HFFc6 (cell line): ENCODE measurements at regions not wholly inside any gene's neighbourhood (a gene's known extent, or its start where the extent isn't known, plus 50 kb on each side); places are given as distances from the start of the nearest gene placed in this dataset.

Experiments
- DNase-seq: peaks from one replicate; pipeline ENCODE4 v3.0.0-alpha.2; 2018
- H3K27ac Mint-ChIP-seq: 2 replicates; pipeline ENCODE4 v1.8.0; 2020; ENCODE audit warnings: mild to moderate bottlenecking, mixed read lengths
- H3K27me3 Mint-ChIP-seq: 2 replicates; pipeline ENCODE4 v1.8.0; 2021; ENCODE audit warnings: mild to moderate bottlenecking, moderate library complexity, mixed read lengths; ENCODE audit not compliant: insufficient read depth
- H3K36me3 Mint-ChIP-seq: 2 replicates; pipeline ENCODE4 v1.8.0; 2021; ENCODE audit warnings: low read depth, mixed read lengths
- H3K4me1 Mint-ChIP-seq: 2 replicates; pipeline ENCODE4 v1.8.0; 2020; ENCODE audit warnings: low read depth, mixed read lengths
- H3K4me3 Mint-ChIP-seq: 2 replicates; pipeline ENCODE4 v1.8.0; 2020; ENCODE audit warnings: mild to moderate bottlenecking, moderate library complexity, mixed read lengths
- H3K9me3 Mint-ChIP-seq: 2 replicates; pipeline ENCODE4 v1.8.0; 2020; ENCODE audit warnings: mild to moderate bottlenecking, mixed read lengths
- TF ChIP-seq, protein P1 (sequence below): fragments of 200-600 bp; sonication (generic); IDR thresholded peaks from 2 replicates; pipeline ENCODE4 v1.5.0; 2021; ENCODE audit warnings: antibody characterized with exemption, mild to moderate bottlenecking

DNA sequence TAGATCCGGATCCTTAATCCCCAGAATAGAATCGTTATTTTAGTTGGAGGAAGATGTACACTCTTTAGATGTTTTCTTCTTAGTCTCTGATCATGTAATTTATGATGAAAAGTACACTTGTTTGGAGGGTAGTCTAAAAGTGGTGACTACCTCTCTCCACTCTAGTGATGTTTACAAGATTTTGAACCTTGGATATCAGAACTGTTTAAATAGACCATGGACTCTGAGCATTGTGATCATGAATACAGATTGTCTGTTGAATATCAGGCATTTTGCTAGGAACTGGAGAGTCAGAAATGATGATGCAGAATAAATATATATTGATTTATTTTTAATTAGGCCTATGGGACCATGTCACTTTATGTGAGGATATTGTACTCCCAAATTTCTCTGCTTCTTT is 706.3 kb upstream of the WWC1 start:
- no peak for DNase-seq
- Mint-ChIP-seq H3K27me3 (no peaks in the 10 kb centered on the region), H3K27ac (no peak overlapping the region), H3K4me1 (peaks cover 13% of the 10 kb centered on the region), H3K4me3 (no peak overlapping the region), H3K36me3 (no peaks in the 10 kb centered on the region), H3K9me3 (no peaks in the 10 kb centered on the region)
- TF ChIP-seq, protein P1, sequence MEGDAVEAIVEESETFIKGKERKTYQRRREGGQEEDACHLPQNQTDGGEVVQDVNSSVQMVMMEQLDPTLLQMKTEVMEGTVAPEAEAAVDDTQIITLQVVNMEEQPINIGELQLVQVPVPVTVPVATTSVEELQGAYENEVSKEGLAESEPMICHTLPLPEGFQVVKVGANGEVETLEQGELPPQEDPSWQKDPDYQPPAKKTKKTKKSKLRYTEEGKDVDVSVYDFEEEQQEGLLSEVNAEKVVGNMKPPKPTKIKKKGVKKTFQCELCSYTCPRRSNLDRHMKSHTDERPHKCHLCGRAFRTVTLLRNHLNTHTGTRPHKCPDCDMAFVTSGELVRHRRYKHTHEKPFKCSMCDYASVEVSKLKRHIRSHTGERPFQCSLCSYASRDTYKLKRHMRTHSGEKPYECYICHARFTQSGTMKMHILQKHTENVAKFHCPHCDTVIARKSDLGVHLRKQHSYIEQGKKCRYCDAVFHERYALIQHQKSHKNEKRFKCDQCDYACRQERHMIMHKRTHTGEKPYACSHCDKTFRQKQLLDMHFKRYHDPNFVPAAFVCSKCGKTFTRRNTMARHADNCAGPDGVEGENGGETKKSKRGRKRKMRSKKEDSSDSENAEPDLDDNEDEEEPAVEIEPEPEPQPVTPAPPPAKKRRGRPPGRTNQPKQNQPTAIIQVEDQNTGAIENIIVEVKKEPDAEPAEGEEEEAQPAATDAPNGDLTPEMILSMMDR: no peak

DNA sequence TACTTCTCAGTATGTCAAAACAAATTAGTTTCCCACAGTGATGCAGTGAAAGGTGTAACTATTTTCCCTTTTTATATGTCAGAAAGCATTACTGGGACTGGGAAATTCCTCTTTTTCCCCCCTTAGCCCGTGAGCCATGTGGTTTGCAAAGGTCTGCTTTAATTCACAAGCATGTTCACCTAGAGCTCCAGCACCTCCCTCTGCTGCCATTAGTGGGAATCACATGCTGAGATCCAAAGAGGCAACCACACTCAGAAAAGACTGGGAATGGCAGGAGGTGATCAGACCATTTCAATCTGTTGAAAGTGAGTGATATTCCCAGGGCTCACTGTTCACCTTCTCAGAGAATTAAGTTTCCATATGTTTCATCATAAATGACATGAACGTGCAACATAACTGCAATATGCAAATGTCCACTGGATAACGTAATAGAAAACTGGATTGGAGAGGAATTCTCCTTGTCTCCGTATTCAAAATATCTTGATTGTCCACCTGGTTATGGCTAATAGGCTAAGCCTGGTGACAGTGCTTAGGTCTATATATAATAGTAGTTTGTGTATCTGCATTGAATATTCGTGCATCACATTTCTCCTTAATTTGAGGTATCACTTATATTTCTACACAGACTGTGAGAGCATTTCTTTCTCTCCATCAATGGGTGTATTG is 703.5 kb upstream of the WWC1 start:
- H3K27me3 Mint-ChIP-seq: no peaks in the 10 kb centered on the region
- no peak overlapping the region for H3K4me3 Mint-ChIP-seq
- H3K9me3 Mint-ChIP-seq: no peaks in the 10 kb centered on the region
- H3K36me3 Mint-ChIP-seq: no peaks in the 10 kb centered on the region
- peak; percentile 26 for DNase-seq
- H3K4me1 Mint-ChIP-seq: peaks cover 10% of the 10 kb centered on the region
- H3K27ac Mint-ChIP-seq: no peak overlapping the region
- TF ChIP-seq, protein P1: peak; percentile 74

DNA sequence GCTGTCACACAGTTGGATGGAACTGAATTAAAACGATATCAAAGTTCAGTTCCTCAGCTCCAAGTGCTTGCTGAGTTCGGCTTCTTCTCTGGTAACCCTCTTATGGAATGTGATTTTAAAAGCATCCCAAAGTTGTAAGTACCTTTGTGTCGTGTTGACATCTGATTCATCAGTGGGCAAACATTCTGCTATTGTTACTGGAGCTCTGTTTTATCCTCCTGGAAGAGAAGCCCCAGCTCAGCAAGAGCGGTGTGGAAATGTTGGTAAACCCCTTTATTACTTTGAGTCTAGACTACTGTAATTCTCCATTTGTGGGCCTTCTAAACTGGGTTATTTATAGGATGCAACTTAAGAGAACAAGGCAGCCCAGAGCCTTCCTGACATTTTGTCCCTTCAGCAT is 699.3 kb upstream of the WWC1 start:
- Mint-ChIP-seq H3K36me3 (no peaks in the 10 kb centered on the region), H3K27ac (no peak overlapping the region)

DNA sequence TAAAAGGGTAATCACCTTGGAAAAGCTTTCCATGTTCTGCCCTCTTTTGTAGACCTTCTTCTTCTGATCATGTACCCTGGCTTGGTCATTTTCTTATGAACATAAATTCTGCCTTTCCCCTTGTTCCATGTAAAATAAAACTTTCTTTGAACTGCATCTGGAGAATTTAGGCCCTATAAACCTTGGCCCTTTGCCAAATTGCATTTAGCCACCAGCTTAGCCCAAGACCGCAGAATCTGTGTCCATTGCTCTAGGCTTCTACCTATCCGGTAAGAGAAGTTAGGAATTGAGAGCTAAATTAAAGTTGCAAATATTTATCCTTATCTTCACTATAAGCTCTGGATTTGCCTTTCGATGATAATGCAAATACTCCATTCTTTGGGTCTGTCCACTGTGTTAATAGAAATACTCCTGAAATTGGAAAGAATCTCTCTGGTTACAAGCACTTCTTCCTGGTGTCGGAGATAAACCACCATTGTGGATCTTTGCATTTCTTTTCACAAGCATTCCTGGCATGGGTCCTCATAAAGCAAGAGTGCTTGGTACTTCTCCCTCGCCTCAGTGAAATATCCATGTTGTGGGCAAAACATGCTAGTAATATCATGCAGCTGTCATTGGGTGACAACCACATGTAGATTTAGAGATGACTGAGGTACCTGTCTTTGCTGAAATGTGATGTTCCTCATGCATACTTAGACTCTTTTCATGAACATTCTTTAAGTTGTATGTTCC is 698.0 kb upstream of the WWC1 start:
- Mint-ChIP-seq H3K4me1 (no peaks in the 10 kb centered on the region), H3K27ac (no peak overlapping the region), H3K4me3 (no peak overlapping the region), H3K9me3 (no peaks in the 10 kb centered on the region), H3K36me3 (no peaks in the 10 kb centered on the region), H3K27me3 (no peaks in the 10 kb centered on the region)
- DNase-seq: no peak
- TF ChIP-seq, protein P1: no peak

More for the DNA sequence above, 699.3 kb upstream of the WWC1 start:
- H3K4me3 Mint-ChIP-seq: no peak overlapping the region
- H3K9me3 Mint-ChIP-seq: no peaks in the 10 kb centered on the region
- H3K4me1 Mint-ChIP-seq: no peaks in the 10 kb centered on the region
- TF ChIP-seq, protein P1: no peak
- no peak for DNase-seq
- H3K27me3 Mint-ChIP-seq: no peaks in the 10 kb centered on the region

DNA sequence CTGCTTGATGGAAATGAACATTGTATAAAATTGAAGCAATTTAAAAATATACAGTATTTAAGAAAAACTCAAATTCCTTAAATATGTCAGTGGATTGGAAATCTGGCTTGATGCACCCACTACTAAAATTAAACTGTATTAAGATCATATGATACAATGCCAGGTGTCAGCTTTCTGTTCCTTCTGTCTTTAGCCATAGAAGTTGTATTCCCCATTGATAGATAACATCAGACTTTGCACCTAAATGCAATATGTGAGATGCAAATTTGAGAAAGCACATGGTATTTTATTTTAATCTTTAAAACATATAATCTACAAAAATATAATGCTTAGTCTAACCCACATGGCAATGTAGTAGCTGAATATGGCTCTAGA is 697.4 kb upstream of the WWC1 start:
- DNase-seq: no peak
- Mint-ChIP-seq H3K4me1 (no peaks in the 10 kb centered on the region), H3K27ac (no peak overlapping the region), H3K9me3 (no peaks in the 10 kb centered on the region), H3K27me3 (no peaks in the 10 kb centered on the region), H3K36me3 (no peaks in the 10 kb centered on the region), H3K4me3 (no peak overlapping the region)
- TF ChIP-seq, protein P1: no peak
